ENCODE measurements at regions not wholly inside any gene's neighbourhood (a gene's known extent, or its start where the extent isn't known, plus 50 kb on each side); places are given as distances from the start of the nearest gene placed in this dataset.

- Histone ChIP-seq H3K27ac (ENCODE audit: low read depth, low read length) (no peak overlapping the region), H3K4me3 (ENCODE audit: low read depth, low read length) (no peak overlapping the region), H3K27me3 (ENCODE audit: control insufficient read depth, insufficient read depth, low read length) (peaks cover 5% of the 10 kb centered on the region), H3K9me3 (ENCODE audit: control insufficient read depth, insufficient read depth, low read length) (peaks cover 15% of the 10 kb centered on the region)
- no peak for TF ChIP-seq CTCF (IDR thresholded peaks at IDR 0.05; ENCODE audit: low read depth, low read length)
- DNase-seq (ENCODE audit: low read depth, low spot score), result no peak
- ChIA-PET CTCF (interaction anchor here (1.1 to 1.8 kb wide), 2 partner anchors 10 to 357 kb away, joined by 4 read pairs; no protein-coding TSS in a partner anchor), POLR2A (no interaction called here)
These were observed 65.3 kb upstream of the GLI2 start for GRCh38 chr2:120670371-120670770.

- DNase-seq (ENCODE audit: low read depth, low spot score), result no peak
- ChIA-PET POLR2A (no interaction called here), CTCF (interaction anchor here (0.5 to 1.8 kb wide), 3 partner anchors 14 to 358 kb away, joined by 4 to 7 read pairs (median 6); no protein-coding TSS in a partner anchor)
These were observed 64.7 kb upstream of the GLI2 start for GRCh38 chr2:120670771-120671480.

DNA sequence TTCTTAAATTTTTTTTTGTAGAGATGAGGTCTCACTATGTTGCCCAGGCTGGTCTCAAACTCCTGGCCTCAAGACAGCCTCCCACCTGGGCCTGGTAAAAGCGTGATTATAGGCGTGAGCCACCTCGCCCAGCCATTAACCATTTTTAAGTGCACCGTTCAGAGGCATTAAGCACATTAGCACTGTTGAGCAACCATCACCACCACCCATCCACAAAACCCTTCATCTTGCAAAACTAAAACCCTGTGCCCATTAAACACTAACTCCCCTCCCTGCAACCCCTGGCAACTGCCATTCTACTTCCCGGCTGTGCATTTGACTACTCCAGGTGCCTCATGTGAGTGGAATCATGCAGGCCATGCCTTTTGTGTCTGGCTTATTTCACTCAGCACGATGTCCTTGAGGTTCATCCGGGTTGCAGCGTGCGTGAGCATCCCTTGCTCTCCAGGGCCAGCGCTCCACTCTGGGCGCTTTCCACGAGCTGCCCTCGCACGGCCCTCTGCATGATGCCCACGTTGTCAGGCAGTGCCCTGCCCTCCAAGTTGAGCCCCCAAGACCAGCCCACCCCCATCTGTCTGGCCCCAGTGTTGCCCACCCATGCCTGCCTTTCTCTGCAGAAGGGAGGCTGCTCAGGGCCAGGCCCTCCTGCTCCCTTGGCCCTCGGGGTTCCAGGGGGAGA lies 63.0 kb upstream of the GLI2 start:
- CTCF ChIA-PET, result interaction anchor here (1.1 to 1.8 kb wide), 3 partner anchors 8 to 329 kb away, joined by 3 to 7 read pairs (median 4); no protein-coding TSS in a partner anchor

More at GRCh38 chr2:120670771-120671480, 64.7 kb upstream of the GLI2 start:
- TF ChIP-seq CTCF (IDR thresholded peaks at IDR 0.05; ENCODE audit: low read depth, low read length), result no peak
- Histone ChIP-seq H3K27me3 (ENCODE audit: control insufficient read depth, insufficient read depth, low read length) (peaks cover 5% of the 10 kb centered on the region), H3K4me3 (ENCODE audit: low read depth, low read length) (no peak overlapping the region), H3K27ac (ENCODE audit: low read depth, low read length) (no peak overlapping the region), H3K9me3 (ENCODE audit: control insufficient read depth, insufficient read depth, low read length) (peaks cover 12% of the 10 kb centered on the region)

GRCh38 chr2:120673205-120673550 lies 62.5 kb upstream of the GLI2 start:
- POLR2A ChIA-PET, result no interaction called here
- Histone ChIP-seq H3K9me3 (ENCODE audit: control insufficient read depth, insufficient read depth, low read length) (peaks cover 4% of the 10 kb centered on the region; the same call in 1 of the 2 replicates), H3K4me3 (ENCODE audit: low read depth, low read length) (no peak overlapping the region), H3K27ac (ENCODE audit: low read depth, low read length) (no peak overlapping the region), H3K27me3 (ENCODE audit: control insufficient read depth, insufficient read depth, low read length) (peaks cover 14% of the 10 kb centered on the region)
- no peak for DNase-seq (ENCODE audit: low read depth, low spot score)
- CTCF ChIA-PET, result no interaction called here
- no peak for TF ChIP-seq CTCF (IDR thresholded peaks at IDR 0.05; ENCODE audit: low read depth, low read length)

More for the DNA sequence above, 63.0 kb upstream of the GLI2 start:
- Histone ChIP-seq H3K27ac (ENCODE audit: low read depth, low read length) (no peak overlapping the region), H3K4me3 (ENCODE audit: low read depth, low read length) (no peak overlapping the region), H3K27me3 (ENCODE audit: control insufficient read depth, insufficient read depth, low read length) (peaks cover 14% of the 10 kb centered on the region), H3K9me3 (ENCODE audit: control insufficient read depth, insufficient read depth, low read length) (peaks cover 6% of the 10 kb centered on the region)
- POLR2A ChIA-PET, result no interaction called here
- no peak for TF ChIP-seq CTCF (IDR thresholded peaks at IDR 0.05; ENCODE audit: low read depth, low read length)
- DNase-seq (ENCODE audit: low read depth, low spot score), result no peak

GRCh38 chr2:120673571-120674061 lies 62.1 kb upstream of the GLI2 start:
- Histone ChIP-seq H3K27ac (ENCODE audit: low read depth, low read length) (no peak overlapping the region), H3K4me3 (ENCODE audit: low read depth, low read length) (no peak overlapping the region), H3K9me3 (ENCODE audit: control insufficient read depth, insufficient read depth, low read length) (peaks cover 4% of the 10 kb centered on the region; the same call in 1 of the 2 replicates), H3K27me3 (ENCODE audit: control insufficient read depth, insufficient read depth, low read length) (peaks cover 14% of the 10 kb centered on the region)
- TF ChIP-seq CTCF (IDR thresholded peaks at IDR 0.05; ENCODE audit: low read depth, low read length), result no peak
- no peak for DNase-seq (ENCODE audit: low read depth, low spot score)
- ChIA-PET CTCF (no interaction called here), POLR2A (no interaction called here)

All from AG04450 (cell line).